Right lobe of liver (tissue), 4 donors: ENCODE measurements at regions not wholly inside any gene's neighbourhood (a gene's known extent, or its start where the extent isn't known, plus 50 kb on each side); places are given as distances from the start of the nearest gene placed in this dataset.

Experiments used
- CTCF ChIP-seq, 4 donors: fragments of 200-600 bp in 3 of 4; fragments of 450-650 bp in 1 of 4; IDR thresholded peaks; one replicate each; pipeline versions ENCODE4 v1.5.1 to v1.8.0; 2016 to 2022; ENCODE audit warnings: antibody characterized with exemption in 4 of 4, mild to moderate bottlenecking in 2 of 4
- POLR2A ChIP-seq: fragments of 450-650 bp; IDR thresholded peaks from one replicate; pipeline ENCODE4 v1.6.1; 2017; ENCODE audit warnings: antibody characterized with exemption, mild to moderate bottlenecking
- donor health status: DM: no; HTN: no; CAD: no.
- donor health status: DM: no; HTN: no; CAD: no.
- donor health status: DM: no; HTN: yes; CAD: no.

- TF ChIP-seq POLR2A (no peak), CTCF (IDR thresholded peaks at IDR 0.05) (no peak)
These were observed 606.4 kb upstream of the NR3C2 start for GRCh38 chr4:149048451-149049143.
